ENCODE measurements at regions not wholly inside any gene's neighbourhood (a gene's known extent, or its start where the extent isn't known, plus 50 kb on each side); places are given as distances from the start of the nearest gene placed in this dataset.
"Not testable (repeated sequence)": the region's sequence is repeated elsewhere in the genome, so short reads cannot be mapped to it uniquely, and the experiment has no call there.

GRCh38 chr3:31322460-31322859 is 210.3 kb upstream of the STT3B start (continued):
- no peak for TF ChIP-seq CREB1 (CRISPR knock-in tag; IDR thresholded peaks at IDR 0.05; ENCODE audit: low read depth)
- TF ChIP-seq ZNF114 (CRISPR knock-in tag; IDR thresholded peaks at IDR 0.05), result no peak
- no peak for TF ChIP-seq ZNF331 (CRISPR knock-in tag; IDR thresholded peaks at IDR 0.05; ENCODE audit: low read depth)
- TF ChIP-seq, protein P1, sequence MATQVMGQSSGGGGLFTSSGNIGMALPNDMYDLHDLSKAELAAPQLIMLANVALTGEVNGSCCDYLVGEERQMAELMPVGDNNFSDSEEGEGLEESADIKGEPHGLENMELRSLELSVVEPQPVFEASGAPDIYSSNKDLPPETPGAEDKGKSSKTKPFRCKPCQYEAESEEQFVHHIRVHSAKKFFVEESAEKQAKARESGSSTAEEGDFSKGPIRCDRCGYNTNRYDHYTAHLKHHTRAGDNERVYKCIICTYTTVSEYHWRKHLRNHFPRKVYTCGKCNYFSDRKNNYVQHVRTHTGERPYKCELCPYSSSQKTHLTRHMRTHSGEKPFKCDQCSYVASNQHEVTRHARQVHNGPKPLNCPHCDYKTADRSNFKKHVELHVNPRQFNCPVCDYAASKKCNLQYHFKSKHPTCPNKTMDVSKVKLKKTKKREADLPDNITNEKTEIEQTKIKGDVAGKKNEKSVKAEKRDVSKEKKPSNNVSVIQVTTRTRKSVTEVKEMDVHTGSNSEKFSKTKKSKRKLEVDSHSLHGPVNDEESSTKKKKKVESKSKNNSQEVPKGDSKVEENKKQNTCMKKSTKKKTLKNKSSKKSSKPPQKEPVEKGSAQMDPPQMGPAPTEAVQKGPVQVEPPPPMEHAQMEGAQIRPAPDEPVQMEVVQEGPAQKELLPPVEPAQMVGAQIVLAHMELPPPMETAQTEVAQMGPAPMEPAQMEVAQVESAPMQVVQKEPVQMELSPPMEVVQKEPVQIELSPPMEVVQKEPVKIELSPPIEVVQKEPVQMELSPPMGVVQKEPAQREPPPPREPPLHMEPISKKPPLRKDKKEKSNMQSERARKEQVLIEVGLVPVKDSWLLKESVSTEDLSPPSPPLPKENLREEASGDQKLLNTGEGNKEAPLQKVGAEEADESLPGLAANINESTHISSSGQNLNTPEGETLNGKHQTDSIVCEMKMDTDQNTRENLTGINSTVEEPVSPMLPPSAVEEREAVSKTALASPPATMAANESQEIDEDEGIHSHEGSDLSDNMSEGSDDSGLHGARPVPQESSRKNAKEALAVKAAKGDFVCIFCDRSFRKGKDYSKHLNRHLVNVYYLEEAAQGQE (IDR thresholded peaks at IDR 0.05; ENCODE audit: unreplicated experiment), result no peak
- no peak for TF ChIP-seq EZH2phosphoT487 (IDR thresholded peaks at IDR 0.05; ENCODE audit: unreplicated experiment)
- TF ChIP-seq, protein P2, sequence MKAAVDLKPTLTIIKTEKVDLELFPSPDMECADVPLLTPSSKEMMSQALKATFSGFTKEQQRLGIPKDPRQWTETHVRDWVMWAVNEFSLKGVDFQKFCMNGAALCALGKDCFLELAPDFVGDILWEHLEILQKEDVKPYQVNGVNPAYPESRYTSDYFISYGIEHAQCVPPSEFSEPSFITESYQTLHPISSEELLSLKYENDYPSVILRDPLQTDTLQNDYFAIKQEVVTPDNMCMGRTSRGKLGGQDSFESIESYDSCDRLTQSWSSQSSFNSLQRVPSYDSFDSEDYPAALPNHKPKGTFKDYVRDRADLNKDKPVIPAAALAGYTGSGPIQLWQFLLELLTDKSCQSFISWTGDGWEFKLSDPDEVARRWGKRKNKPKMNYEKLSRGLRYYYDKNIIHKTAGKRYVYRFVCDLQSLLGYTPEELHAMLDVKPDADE (IDR thresholded peaks at IDR 0.05), result no peak
- no peak for TF ChIP-seq STAT1 (IDR thresholded peaks at IDR 0.05; ENCODE audit: unreplicated experiment)
- TF ChIP-seq, protein P3, sequence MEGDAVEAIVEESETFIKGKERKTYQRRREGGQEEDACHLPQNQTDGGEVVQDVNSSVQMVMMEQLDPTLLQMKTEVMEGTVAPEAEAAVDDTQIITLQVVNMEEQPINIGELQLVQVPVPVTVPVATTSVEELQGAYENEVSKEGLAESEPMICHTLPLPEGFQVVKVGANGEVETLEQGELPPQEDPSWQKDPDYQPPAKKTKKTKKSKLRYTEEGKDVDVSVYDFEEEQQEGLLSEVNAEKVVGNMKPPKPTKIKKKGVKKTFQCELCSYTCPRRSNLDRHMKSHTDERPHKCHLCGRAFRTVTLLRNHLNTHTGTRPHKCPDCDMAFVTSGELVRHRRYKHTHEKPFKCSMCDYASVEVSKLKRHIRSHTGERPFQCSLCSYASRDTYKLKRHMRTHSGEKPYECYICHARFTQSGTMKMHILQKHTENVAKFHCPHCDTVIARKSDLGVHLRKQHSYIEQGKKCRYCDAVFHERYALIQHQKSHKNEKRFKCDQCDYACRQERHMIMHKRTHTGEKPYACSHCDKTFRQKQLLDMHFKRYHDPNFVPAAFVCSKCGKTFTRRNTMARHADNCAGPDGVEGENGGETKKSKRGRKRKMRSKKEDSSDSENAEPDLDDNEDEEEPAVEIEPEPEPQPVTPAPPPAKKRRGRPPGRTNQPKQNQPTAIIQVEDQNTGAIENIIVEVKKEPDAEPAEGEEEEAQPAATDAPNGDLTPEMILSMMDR (conservative IDR thresholded peaks at IDR 0.05; ENCODE audit: low read depth in 2 of 2), result no peak
- no peak for TF ChIP-seq EZH2 (IDR thresholded peaks at IDR 0.05; ENCODE audit: low read depth, unreplicated experiment)

DNA sequence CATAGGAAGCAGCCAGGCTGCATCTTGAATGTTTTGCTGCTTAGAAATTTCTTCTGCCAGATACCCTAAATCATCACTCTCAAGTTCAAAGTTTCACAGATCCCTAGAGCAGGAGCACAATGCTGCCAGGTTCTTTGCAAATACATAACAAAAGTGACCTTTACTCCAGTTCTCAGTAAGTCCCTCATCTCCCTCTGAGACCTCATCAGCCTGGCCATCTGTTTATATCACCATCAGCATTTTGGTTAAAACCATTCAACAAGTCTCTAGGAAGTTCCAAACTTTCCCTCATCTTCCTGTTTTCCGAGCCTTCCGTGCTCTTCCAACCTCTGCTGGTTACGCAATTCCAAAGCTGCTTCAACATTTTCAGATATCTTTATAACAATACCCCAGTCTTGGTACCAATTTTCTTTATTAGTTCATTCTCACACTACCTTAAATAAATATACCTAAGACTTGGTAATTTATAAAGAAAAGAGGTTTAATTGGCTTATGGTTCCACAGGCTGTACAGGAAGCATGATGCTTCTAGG is 204.8 kb upstream of the STT3B start:
- not testable (repeated sequence) for DNase-seq (ENCODE audit: low spot score); H3K27ac Mint-ChIP-seq; H3K27ac ChIP-seq (ENCODE audit: low read depth); H3K27me3 ChIP-seq (ENCODE audit: insufficient read depth); H3K79me2 ChIP-seq (replicated peaks; ENCODE audit: insufficient read depth); H3K4me1 ChIP-seq (ENCODE audit: insufficient read depth); H3K4me1 Mint-ChIP-seq; H4K20me1 ChIP-seq (replicated peaks; ENCODE audit: insufficient read depth); H3K27me3 Mint-ChIP-seq (ENCODE audit: insufficient read depth, low read depth, poor library complexity); H3K36me3 Mint-ChIP-seq (ENCODE audit: low read depth); H3K36me3 ChIP-seq (ENCODE audit: insufficient read depth); ATAC-seq; H3K4me3 ChIP-seq; H3K4me2 ChIP-seq; H3F3A ChIP-seq (replicated peaks; ENCODE audit: low read depth); H3K4me3 Mint-ChIP-seq
- peaks cover 32% of the 10 kb centered on the region for H3K9me3 Mint-ChIP-seq
- Histone ChIP-seq H2AFZ (peak overlapping the region; percentile 66; the same call in 1 of the 2 replicates), H3K9me2 (ENCODE audit: insufficient read depth) (peaks cover 23% of the 10 kb centered on the region)
